IMR-90 (cell line): ENCODE measurements at regions not wholly inside any gene's neighbourhood (a gene's known extent, or its start where the extent isn't known, plus 50 kb on each side); places are given as distances from the start of the nearest gene placed in this dataset.

Experiments
- ATAC-seq: fragments of 200-7000 bp; cut with Tn5 transposase; 2 replicates; pipeline ENCODE4 v1.9.1; 2020; ENCODE audit warnings: low read depth, mild to moderate bottlenecking, moderate library complexity
- BruUV-seq: library from RNA; stranded (reverse); fragments of 400-500 nt; replicated peaks from 2 replicates; lab custom pipeline; 2021; lab: Mats Ljungman, UMichigan
- CTCF ChIA-PET: fragments of 300-600 bp; formaldehyde crosslinking; extraction: SDS; loops from one replicate; lab custom pipeline; 2021; ENCODE audit warnings: antibody characterized with exemption; lab: Yijun Ruan, JAX
- POLR2A ChIA-PET: fragments of 300-600 bp; sonication (Branson Sonifier 250); formaldehyde crosslinking; loops from one replicate; lab custom pipeline; 2022; ENCODE audit warnings: antibody characterized with exemption; ENCODE audit not compliant: unreplicated experiment; lab: Charles Lee
- DNase-seq: peaks from one replicate; pipeline ENCODE4 v3.0.0; 2013
- H2AFZ ChIP-seq: replicated peaks from 2 replicates; pipeline ENCODE3; 2013; ENCODE audit warnings: low read length, mild to moderate bottlenecking; ENCODE audit not compliant: poor library complexity
- H2AK5ac ChIP-seq: 2 replicates; pipeline ENCODE4 v1.6.1; 2013; ENCODE audit warnings: low read depth, low read length, inconsistent platforms
- H2AK9ac ChIP-seq: replicated peaks from 2 replicates; pipeline ENCODE3; 2013; ENCODE audit warnings: mild to moderate bottlenecking, low read depth, low read length, moderate library complexity; ENCODE audit not compliant: poor library complexity
- H2BK120ac ChIP-seq: 2 replicates; pipeline ENCODE4 v1.6.1; 2013; ENCODE audit warnings: low read depth, low read length, inconsistent platforms
- H2BK15ac ChIP-seq: 3 replicates; pipeline ENCODE4 v1.6.1; 2013; ENCODE audit warnings: low read depth, low read length, inconsistent platforms
- H2BK20ac ChIP-seq: 2 replicates; pipeline ENCODE4 v1.6.1; 2013; ENCODE audit warnings: low read depth, mild to moderate bottlenecking, inconsistent platforms, low read length, moderate library complexity
- H2BK5ac ChIP-seq: 2 replicates; pipeline ENCODE4 v1.6.1; 2013; ENCODE audit warnings: mild to moderate bottlenecking, low read depth, low read length, inconsistent platforms; ENCODE audit not compliant: poor library complexity, severe bottlenecking
- H3K14ac ChIP-seq: replicated peaks from 2 replicates; pipeline ENCODE4 v1.6.1; 2013; ENCODE audit warnings: low read depth, low read length, inconsistent platforms
- H3K18ac ChIP-seq: 2 replicates; pipeline ENCODE4 v1.6.1; 2013; ENCODE audit warnings: low read depth, low read length, control low read depth
- H3K23ac ChIP-seq: 2 replicates; pipeline ENCODE4 v1.6.1; 2013; ENCODE audit warnings: low read depth, low read length, inconsistent platforms
- H3K27ac ChIP-seq: 2 replicates; pipeline ENCODE4 v1.5.1; 2013; ENCODE audit warnings: mild to moderate bottlenecking, control low read depth, low read length; ENCODE audit not compliant: insufficient read depth
- H3K27me3 ChIP-seq: 2 replicates; pipeline ENCODE4 v1.6.1; 2013; ENCODE audit warnings: low read length; ENCODE audit not compliant: control insufficient read depth, insufficient read depth
- H3K36me3 ChIP-seq: 2 replicates; pipeline ENCODE4 v1.6.1; 2013; ENCODE audit warnings: low read length, mixed read lengths; ENCODE audit not compliant: control insufficient read depth, insufficient read depth
- H3K4ac ChIP-seq: 2 replicates; pipeline ENCODE4 v1.6.1; 2013; ENCODE audit warnings: low read depth, low read length, inconsistent platforms
- H3K4me1 ChIP-seq: 2 replicates; pipeline ENCODE4 v1.6.1; 2013; ENCODE audit warnings: low read length, mixed read lengths; ENCODE audit not compliant: control insufficient read depth, insufficient read depth
- H3K4me2 ChIP-seq: 2 replicates; pipeline ENCODE4 v1.6.1; 2013; ENCODE audit warnings: low read depth, mild to moderate bottlenecking, control low read depth, low read length, moderate library complexity
- H3K4me3 ChIP-seq: 2 replicates; pipeline ENCODE4 v1.5.1; 2013; ENCODE audit warnings: low read depth, mild to moderate bottlenecking, control low read depth, low read length, moderate library complexity; ENCODE audit not compliant: insufficient read depth
- H3K56ac ChIP-seq: 2 replicates; pipeline ENCODE4 v1.6.1; 2013; ENCODE audit warnings: low read length, inconsistent platforms; ENCODE audit not compliant: insufficient read depth; ENCODE audit errors: extremely low read depth
- H3K79me1 ChIP-seq, 2 experiments: 2 replicates each; pipeline ENCODE4 v1.6.1; 2013; ENCODE audit warnings: low read length in 2 of 2, inconsistent platforms in 1 of 2, low read depth in 1 of 2
- H3K9ac ChIP-seq: 2 replicates; pipeline ENCODE4 v1.6.1; 2013; ENCODE audit warnings: low read depth, low read length, control low read depth
- H3K9me1 ChIP-seq: 2 replicates; pipeline ENCODE4 v1.6.1; 2013; ENCODE audit warnings: low read length, inconsistent platforms; ENCODE audit not compliant: insufficient read depth
- H3K9me3 ChIP-seq: 2 replicates; pipeline ENCODE4 v1.6.1; 2013; ENCODE audit warnings: low read length; ENCODE audit not compliant: control insufficient read depth, insufficient read depth
- H4K20me1 ChIP-seq: 2 replicates; pipeline ENCODE4 v1.6.1; 2013; ENCODE audit warnings: low read length, inconsistent platforms; ENCODE audit not compliant: insufficient read depth
- H4K5ac ChIP-seq: 2 replicates; pipeline ENCODE4 v1.6.1; 2013; ENCODE audit warnings: mild to moderate bottlenecking, low read depth, low read length, control low read depth
- H4K8ac ChIP-seq, 2 experiments: 2 replicates each; pipeline ENCODE4 v1.6.1; 2013; ENCODE audit warnings: low read depth in 2 of 2, low read length in 2 of 2, control low read depth in 1 of 2, inconsistent platforms in 1 of 2
- H4K91ac ChIP-seq: 2 replicates; pipeline ENCODE4 v1.6.1; 2013; ENCODE audit warnings: low read depth, low read length, inconsistent platforms; ENCODE audit not compliant: insufficient read depth
- BHLHE40 ChIP-seq: fragments of 150-350 bp; IDR thresholded peaks from 2 replicates; pipeline ENCODE4 v1.6.1; 2016; ENCODE audit warnings: mild to moderate bottlenecking, low read depth, low read length
- CEBPB ChIP-seq: IDR thresholded peaks from 2 replicates; pipeline ENCODE4 v1.6.1; 2012; ENCODE audit warnings: low read depth, low read length, improper control_type of control experiment
- CHD1 ChIP-seq: IDR thresholded peaks from 2 replicates; pipeline ENCODE4 v1.6.1; 2012; ENCODE audit warnings: low read depth, low read length, improper control_type of control experiment
- MAFK ChIP-seq: IDR thresholded peaks from 2 replicates; pipeline ENCODE4 v1.6.1; 2012; ENCODE audit warnings: low read depth, low read length, improper control_type of control experiment
- MAZ ChIP-seq: IDR thresholded peaks from 2 replicates; pipeline ENCODE4 v1.6.1; 2012; ENCODE audit warnings: low read depth, mild to moderate bottlenecking, low read length, improper control_type of control experiment, moderate library complexity, borderline replicate concordance
- MXI1 ChIP-seq: IDR thresholded peaks from 2 replicates; pipeline ENCODE4 v1.6.1; 2012; ENCODE audit warnings: low read depth, mild to moderate bottlenecking, low read length, moderate library complexity, borderline replicate concordance
- NFE2L2 ChIP-seq: fragments of 150-350 bp; IDR thresholded peaks from 2 replicates; pipeline ENCODE4 v1.6.1; 2016; ENCODE audit warnings: low read depth, mild to moderate bottlenecking, low read length
- POLR2A ChIP-seq: IDR thresholded peaks from 2 replicates; pipeline ENCODE4 v1.6.1; 2012; ENCODE audit warnings: mild to moderate bottlenecking, low read depth, low read length
- RAD21 ChIP-seq: IDR thresholded peaks from 2 replicates; pipeline ENCODE4 v1.6.1; 2012; ENCODE audit warnings: low read length, improper control_type of control experiment
- SMC3 ChIP-seq: fragments of 150-350 bp; IDR thresholded peaks from 2 replicates; pipeline ENCODE4 v1.6.1; 2016; ENCODE audit warnings: low read depth, mild to moderate bottlenecking, antibody characterized with exemption, low read length, moderate library complexity
- WGBS, 2 experiments: methylation state at CpG; one replicate each; pipeline versions ENCODE4 v1.1.5 to v1.1.7; 2013; ENCODE audit warnings: missing lambda C conversion rate in 2 of 2; ENCODE audit not compliant: insufficient read length in 1 of 2; ENCODE audit errors: extremely low coverage in 2 of 2; 5-methylcytosine and 5-hydroxymethylcytosine counted together
- dilution Hi-C: fragments of 300-500 bp; cut with HindIII; formaldehyde crosslinking; loops from one replicate; pipeline ENCODE4 v1.14.3; 2018; ENCODE audit warnings: low sequenced_read_pairs; ENCODE audit not compliant: unreplicated experiment
- in situ Hi-C: fragments of 300-500 bp; cut with MboI; formaldehyde crosslinking; loops from 3 replicates; pipeline ENCODE4 v1.14.3; 2019; ENCODE audit warnings: low sequenced_read_pairs, inconsistent platforms, mixed read lengths
- intact Hi-C: fragments of 100-400 bp; cut with micrococcal nuclease; formaldehyde crosslinking; loops from 2 replicates; pipeline ENCODE4 v1.10.0; 2022
- TF ChIP-seq, protein P1 (sequence below): conservative IDR thresholded peaks from 2 replicates; pipeline ENCODE4 v1.5.1; 2012; ENCODE audit warnings: mild to moderate bottlenecking, low read depth, low read length, improper control_type of control experiment

DNA sequence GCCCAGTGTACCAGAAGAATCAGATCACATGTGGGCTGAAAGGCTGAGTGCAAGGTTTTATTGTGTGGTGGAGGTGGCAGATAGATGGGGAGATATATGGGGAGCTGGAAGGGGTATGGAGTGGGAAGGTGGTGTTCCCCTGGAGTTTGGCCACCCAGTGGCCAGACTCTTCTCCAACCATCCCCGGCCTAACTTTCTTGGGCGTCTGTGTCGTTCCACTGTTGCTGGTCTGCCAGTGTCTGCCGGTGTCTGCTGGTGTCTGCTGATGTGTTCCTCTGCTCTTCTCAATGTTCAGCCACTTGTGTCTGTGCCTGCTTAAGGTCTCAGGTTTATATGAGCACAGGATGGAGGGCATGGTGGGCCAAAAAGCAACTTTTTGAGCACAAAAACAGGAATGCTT, 78.4 kb upstream of the PALS2 start:
- ChIA-PET CTCF (no interaction called here), POLR2A (no interaction called here)
- Histone ChIP-seq H2BK20ac (no peak overlapping the region), H3K4me3 (no peak overlapping the region), H2BK120ac (no peak overlapping the region), H2AK9ac (no peak overlapping the region), H3K56ac (no peak overlapping the region), H4K5ac (no peak overlapping the region), H3K79me1 (no peaks in the 10 kb centered on the region), H4K8ac (no peak overlapping the region), H2AFZ (no peak overlapping the region), H2AK5ac (no peak overlapping the region), H3K9me3 (peaks cover 4% of the 10 kb centered on the region; the same call in 1 of the 2 replicates), H4K20me1 (no peaks in the 10 kb centered on the region), H3K9me1 (no peaks in the 10 kb centered on the region), H2BK5ac (no peak overlapping the region), H3K18ac (no peak overlapping the region), H3K14ac (no peak overlapping the region), H3K9ac (no peak overlapping the region), H4K91ac (no peak overlapping the region), H3K27ac (no peak overlapping the region), H3K4me1 (no peaks in the 10 kb centered on the region), H3K4ac (no peak overlapping the region), H3K27me3 (peaks cover 9% of the 10 kb centered on the region), H3K23ac (no peak overlapping the region), H2BK15ac (no peak overlapping the region), H3K4me2 (no peak overlapping the region), H3K36me3 (no peaks in the 10 kb centered on the region)
- intact Hi-C loops (no loop called here), dilution Hi-C loops (no loop called here), in situ Hi-C loops (no loop called here)
- ATAC-seq (no peak), DNase-seq (no peak)
- no CpG with 5 or more reads among the region's 4 CpGs for WGBS, 2 experiments
- no peak for TF ChIP-seq MAZ
- no peak for TF ChIP-seq SMC3
- TF ChIP-seq CEBPB: no peak
- TF ChIP-seq, protein P1, sequence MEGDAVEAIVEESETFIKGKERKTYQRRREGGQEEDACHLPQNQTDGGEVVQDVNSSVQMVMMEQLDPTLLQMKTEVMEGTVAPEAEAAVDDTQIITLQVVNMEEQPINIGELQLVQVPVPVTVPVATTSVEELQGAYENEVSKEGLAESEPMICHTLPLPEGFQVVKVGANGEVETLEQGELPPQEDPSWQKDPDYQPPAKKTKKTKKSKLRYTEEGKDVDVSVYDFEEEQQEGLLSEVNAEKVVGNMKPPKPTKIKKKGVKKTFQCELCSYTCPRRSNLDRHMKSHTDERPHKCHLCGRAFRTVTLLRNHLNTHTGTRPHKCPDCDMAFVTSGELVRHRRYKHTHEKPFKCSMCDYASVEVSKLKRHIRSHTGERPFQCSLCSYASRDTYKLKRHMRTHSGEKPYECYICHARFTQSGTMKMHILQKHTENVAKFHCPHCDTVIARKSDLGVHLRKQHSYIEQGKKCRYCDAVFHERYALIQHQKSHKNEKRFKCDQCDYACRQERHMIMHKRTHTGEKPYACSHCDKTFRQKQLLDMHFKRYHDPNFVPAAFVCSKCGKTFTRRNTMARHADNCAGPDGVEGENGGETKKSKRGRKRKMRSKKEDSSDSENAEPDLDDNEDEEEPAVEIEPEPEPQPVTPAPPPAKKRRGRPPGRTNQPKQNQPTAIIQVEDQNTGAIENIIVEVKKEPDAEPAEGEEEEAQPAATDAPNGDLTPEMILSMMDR: no peak
- TF ChIP-seq BHLHE40: no peak
- no peak for TF ChIP-seq RAD21
- no peak for TF ChIP-seq MXI1
- no peak for TF ChIP-seq POLR2A
- TF ChIP-seq CHD1: no peak
- TF ChIP-seq MAFK: no peak
- TF ChIP-seq NFE2L2: no peak
- no TSS peak for BruUV-seq
